Common myeloid progenitor, CD34-positive (primary cell): ENCODE measurements at regions not wholly inside any gene's neighbourhood (a gene's known extent, or its start where the extent isn't known, plus 50 kb on each side); places are given as distances from the start of the nearest gene placed in this dataset.
"Not testable (repeated sequence)": the region's sequence is repeated elsewhere in the genome, so short reads cannot be mapped to it uniquely, and the experiment has no call there.

Source experiments
- CTCF ChIA-PET: fragments of 350-600 bp; sonication (Branson Sonifier 250); formaldehyde crosslinking; loops from one replicate; lab custom pipeline; 2021; ENCODE audit warnings: antibody characterized with exemption; lab: Charles Lee
- POLR2A ChIA-PET: fragments of 350-600 bp; sonication (Branson Sonifier 250); formaldehyde crosslinking; loops from one replicate; lab custom pipeline; 2021; ENCODE audit warnings: antibody characterized with exemption; lab: Charles Lee
- DNase-seq, 3 donors: peaks; one replicate each; pipeline versions ENCODE4 v3.0.0 to v3.0.0-alpha.2; 2013
- H3K27ac ChIP-seq, 2 experiments: 1 replicate in 1 of 2; 2 replicates in 1 of 2; pipeline ENCODE4 v1.7.0; 2013; ENCODE audit warnings: inconsistent platforms in 2 of 2, low read length in 2 of 2, mild to moderate bottlenecking in 2 of 2, low read depth in 1 of 2, moderate library complexity in 1 of 2; ENCODE audit not compliant: severe bottlenecking in 2 of 2, insufficient read depth in 1 of 2, poor library complexity in 1 of 2
- H3K27me3 ChIP-seq, 5 experiments: replicated peaks in 2 of 5; 1 replicate in 3 of 5; 2 replicates in 2 of 5; pipeline versions ENCODE4 v1.6.1 to v1.7.0; 2013; ENCODE audit warnings: low read length in 4 of 5, mild to moderate bottlenecking in 2 of 5, moderate library complexity in 2 of 5, inconsistent platforms in 1 of 5; ENCODE audit not compliant: insufficient read depth in 5 of 5, control insufficient read depth in 4 of 5
- H3K36me3 ChIP-seq, 4 experiments: 1 replicate in 2 of 4; 2 replicates in 2 of 4; pipeline versions ENCODE4 v1.6.1 to v1.7.0; 2013; ENCODE audit warnings: low read length in 3 of 4, control low read depth in 1 of 4, mild to moderate bottlenecking in 1 of 4; ENCODE audit not compliant: control insufficient read depth in 4 of 4, insufficient read depth in 4 of 4
- H3K4me1 ChIP-seq, 4 experiments: 1 replicate in 3 of 4; 2 replicates in 1 of 4; pipeline versions ENCODE4 v1.6.1 to v1.7.1; 2013; ENCODE audit warnings: low read length in 3 of 4, mild to moderate bottlenecking in 3 of 4, control low read depth in 1 of 4, inconsistent platforms in 1 of 4, moderate library complexity in 1 of 4; ENCODE audit not compliant: control insufficient read depth in 4 of 4, insufficient read depth in 4 of 4; ENCODE audit errors: control extremely low read depth in 1 of 4
- H3K4me3 ChIP-seq, 7 experiments: 1 replicate in 4 of 7; 2 replicates in 3 of 7; pipeline versions ENCODE4 v1.5.1 to v1.7.0; 2013; ENCODE audit warnings: mild to moderate bottlenecking in 7 of 7, low read length in 6 of 7, moderate library complexity in 6 of 7, inconsistent platforms in 2 of 7, low read depth in 2 of 7, control low read depth in 1 of 7; ENCODE audit not compliant: insufficient read depth in 4 of 7, control insufficient read depth in 1 of 7; ENCODE audit errors: extremely low read depth in 1 of 7
- H3K9me3 ChIP-seq, 5 experiments: 1 replicate in 4 of 5; 2 replicates in 1 of 5; pipeline versions ENCODE4 v1.6.1 to v1.7.1; 2013; ENCODE audit warnings: low read length in 4 of 5, mild to moderate bottlenecking in 2 of 5, inconsistent platforms in 1 of 5, low read depth in 1 of 5, moderate library complexity in 1 of 5; ENCODE audit not compliant: control insufficient read depth in 4 of 5, insufficient read depth in 2 of 5; ENCODE audit errors: control extremely low read depth in 1 of 5
- WGBS: methylation state at CpG from one replicate; pipeline ENCODE4 v1.1.5; 2013; ENCODE audit not compliant: insufficient coverage; 5-methylcytosine and 5-hydroxymethylcytosine counted together

GRCh38 chr11:7143908-7144307 is 55.1 kb downstream of the RBMXL2 start:
- Histone ChIP-seq H3K9me3 (peaks cover 0 to 4% (median 0%) of the 10 kb centered on the region in 5 experiments), H3K27me3 (peaks cover 0 to 5% (median 0%) of the 10 kb centered on the region in 5 experiments), H3K4me1 (no peaks in the 10 kb centered on the region), H3K4me3 (no peak overlapping the region), H3K36me3 (no peaks in the 10 kb centered on the region), H3K27ac (no peak overlapping the region)
- WGBS = no CpG with 5 or more reads among the region's 1 CpG
- DNase-seq = peak; percentile 16 to 53 (median 40)
- POLR2A ChIA-PET = no interaction called here
- CTCF ChIA-PET = interaction anchor here (0.6 to 2.2 kb wide), 6 partner anchors 10 to 540 kb away, joined by 3 to 10 read pairs (median 5); no protein-coding TSS in a partner anchor

GRCh38 chr11:7150104-7150503 is 61.3 kb downstream of the RBMXL2 start:
- H3K9me3 ChIP-seq, DNase-seq, CTCF ChIA-PET, H3K4me1 ChIP-seq, H3K27ac ChIP-seq, POLR2A ChIA-PET, H3K4me3 ChIP-seq, H3K36me3 ChIP-seq, H3K27me3 ChIP-seq: not testable (repeated sequence)
- no CpG with 5 or more reads among the region's 4 CpGs for WGBS

GRCh38 chr11:7154881-7155361 is 66.1 kb downstream of the RBMXL2 start:
- Histone ChIP-seq H3K4me1 (peaks cover 0 to 15% (median 4%) of the 10 kb centered on the region in 4 experiments), H3K9me3 (no peaks in the 10 kb centered on the region), H3K4me3 (no peak overlapping the region), H3K36me3 (no peaks in the 10 kb centered on the region), H3K27ac (no peak overlapping the region), H3K27me3 (no peaks in the 10 kb centered on the region)
- CTCF ChIA-PET = no interaction called here
- WGBS = 23% methylated on average over 2 of the region's 2 CpGs
- POLR2A ChIA-PET = no interaction called here
- peak; percentile 13 to 75 (median 70) for DNase-seq

GRCh38 chr11:7160814-7161489 is 72.2 kb downstream of the RBMXL2 start:
- Histone ChIP-seq H3K9me3 (no peaks in the 10 kb centered on the region), H3K4me3 (no peak overlapping the region), H3K27ac (no peak overlapping the region), H3K4me1 (peaks cover 0 to 6% (median 2%) of the 10 kb centered on the region in 4 experiments), H3K27me3 (no peaks in the 10 kb centered on the region), H3K36me3 (no peaks in the 10 kb centered on the region)
- no peak for DNase-seq
- ChIA-PET CTCF (no interaction called here), POLR2A (no interaction called here)
- WGBS = 50% methylated on average over 3 of the region's 3 CpGs

GRCh38 chr11:7165911-7166310 is 77.1 kb downstream of the RBMXL2 start:
- Histone ChIP-seq H3K4me1 (no peaks in the 10 kb centered on the region), H3K27me3 (peaks cover 0 to 2% (median 0%) of the 10 kb centered on the region in 5 experiments), H3K36me3 (no peaks in the 10 kb centered on the region), H3K27ac (no peak overlapping the region), H3K4me3 (no peak overlapping the region), H3K9me3 (no peaks in the 10 kb centered on the region)
- 67% methylated on average over 3 of the region's 3 CpGs for WGBS
- CTCF ChIA-PET = no interaction called here
- POLR2A ChIA-PET = no interaction called here
- DNase-seq = no peak

GRCh38 chr11:7167976-7168740 is 79.4 kb downstream of the RBMXL2 start:
- no peak overlapping the region for H3K4me3 ChIP-seq

GRCh38 chr11:7168741-7168990 is 79.9 kb downstream of the RBMXL2 start:
- Histone ChIP-seq H3K27me3 (peaks cover 0 to 3% (median 2%) of the 10 kb centered on the region in 5 experiments), H3K4me1 (no peaks in the 10 kb centered on the region), H3K27ac (no peak overlapping the region), H3K36me3 (no peaks in the 10 kb centered on the region), H3K4me3 (no peak overlapping the region), H3K9me3 (no peaks in the 10 kb centered on the region)
- no peak for DNase-seq
- WGBS = no CpG with 5 or more reads among the region's 1 CpG
- ChIA-PET CTCF (no interaction called here), POLR2A (no interaction called here)

More at GRCh38 chr11:7167976-7168740, 79.4 kb downstream of the RBMXL2 start:
- POLR2A ChIA-PET = no interaction called here
- Histone ChIP-seq H3K27ac (no peak overlapping the region), H3K4me1 (no peaks in the 10 kb centered on the region), H3K9me3 (no peaks in the 10 kb centered on the region), H3K27me3 (peaks cover 0 to 3% (median 2%) of the 10 kb centered on the region in 5 experiments), H3K36me3 (no peaks in the 10 kb centered on the region)
- DNase-seq = no peak
- CTCF ChIA-PET = no interaction called here
- WGBS = 82% methylated on average over 1 of the region's 2 CpGs
